CD4-positive, alpha-beta T cell (primary cell): ENCODE measurements at regions not wholly inside any gene's neighbourhood (a gene's known extent, or its start where the extent isn't known, plus 50 kb on each side); places are given as distances from the start of the nearest gene placed in this dataset.

ENCODE experiments used
- ATAC-seq: fragments of 200-7000 bp; cut with Tn5 transposase; one replicate; pipeline ENCODE4 v1.10.0; 2022; ENCODE audit warnings: mild to moderate bottlenecking; ENCODE audit not compliant: poor library complexity
- CTCF ChIA-PET: fragments of 350-600 bp; sonication (Branson Sonifier 250); formaldehyde crosslinking; loops from one replicate; lab custom pipeline; 2021; ENCODE audit warnings: antibody characterized with exemption, inconsistent platforms; lab: Charles Lee
- POLR2A ChIA-PET: fragments of 350-600 bp; sonication (Branson Sonifier 250); formaldehyde crosslinking; loops from one replicate; lab custom pipeline; 2021; ENCODE audit warnings: antibody characterized with exemption, inconsistent platforms; lab: Charles Lee
- DNase-seq, 14 experiments: peaks; one replicate each; pipeline ENCODE4 v3.0.0-alpha.2; 2013 to 2020; ENCODE audit warnings: mixed read lengths in 2 of 14
- H3K27ac ChIP-seq, 2 donors: one replicate each; pipeline versions ENCODE4 v1.5.1 to v1.7.0; 2013; ENCODE audit warnings: low read length in 2 of 2, low read depth in 1 of 2, mild to moderate bottlenecking in 1 of 2
- H3K27me3 ChIP-seq, 2 experiments: 1 replicate in 1 of 2; 2 replicates in 1 of 2; pipeline versions ENCODE4 v1.6.1 to v1.7.0; 2013; ENCODE audit warnings: low read length in 2 of 2, control low read depth in 1 of 2, mild to moderate bottlenecking in 1 of 2, moderate library complexity in 1 of 2; ENCODE audit not compliant: insufficient read depth in 2 of 2, control insufficient read depth in 1 of 2
- H3K36me3 ChIP-seq: one replicate; pipeline ENCODE4 v1.6.1; 2013; ENCODE audit warnings: low read length, control low read depth; ENCODE audit not compliant: insufficient read depth
- H3K4me1 ChIP-seq: one replicate; pipeline ENCODE4 v1.6.1; 2013; ENCODE audit warnings: low read length, control low read depth; ENCODE audit not compliant: insufficient read depth
- H3K4me3 ChIP-seq: one replicate; pipeline ENCODE4 v1.5.1; 2013; ENCODE audit warnings: mild to moderate bottlenecking, low read length, moderate library complexity
- H3K9me3 ChIP-seq, 2 experiments: 1 replicate in 1 of 2; 2 replicates in 1 of 2; pipeline versions ENCODE4 v1.6.1 to v1.7.0; 2013; ENCODE audit warnings: low read length in 2 of 2, mild to moderate bottlenecking in 2 of 2, control low read depth in 1 of 2, moderate library complexity in 1 of 2; ENCODE audit not compliant: control insufficient read depth in 1 of 2, insufficient read depth in 1 of 2
- H3K27ac Mint-ChIP-seq: one replicate; pipeline ENCODE4 v1.8.0; 2020; ENCODE audit warnings: mixed read lengths
- H3K27me3 Mint-ChIP-seq: one replicate; pipeline ENCODE4 v1.8.0; 2021; ENCODE audit warnings: mixed read lengths
- H3K36me3 Mint-ChIP-seq: one replicate; pipeline ENCODE4 v1.8.0; 2021; ENCODE audit warnings: low read depth, mixed read lengths
- H3K4me1 Mint-ChIP-seq: one replicate; pipeline ENCODE4 v1.8.0; 2021; ENCODE audit warnings: low read depth, mixed read lengths
- H3K4me3 Mint-ChIP-seq: one replicate; pipeline ENCODE4 v1.8.0; 2020; ENCODE audit warnings: mild to moderate bottlenecking, mixed read lengths
- H3K9me3 Mint-ChIP-seq: one replicate; pipeline ENCODE4 v1.8.0; 2020; ENCODE audit warnings: mixed read lengths
- CTCF ChIP-seq: fragments of 200-600 bp; IDR thresholded peaks from one replicate; pipeline ENCODE4 v1.8.0; 2022; ENCODE audit warnings: antibody characterized with exemption, mild to moderate bottlenecking
- intact Hi-C, 2 experiments: fragments of 100-400 bp; cut with DNase I in 1 of 2; cut with micrococcal nuclease in 1 of 2; formaldehyde crosslinking; loops; one replicate each; pipeline versions ENCODE4 v1.15.1 to v1.9.0; 2023 to 2025; cut with DNase I, micrococcal nuclease

DNA sequence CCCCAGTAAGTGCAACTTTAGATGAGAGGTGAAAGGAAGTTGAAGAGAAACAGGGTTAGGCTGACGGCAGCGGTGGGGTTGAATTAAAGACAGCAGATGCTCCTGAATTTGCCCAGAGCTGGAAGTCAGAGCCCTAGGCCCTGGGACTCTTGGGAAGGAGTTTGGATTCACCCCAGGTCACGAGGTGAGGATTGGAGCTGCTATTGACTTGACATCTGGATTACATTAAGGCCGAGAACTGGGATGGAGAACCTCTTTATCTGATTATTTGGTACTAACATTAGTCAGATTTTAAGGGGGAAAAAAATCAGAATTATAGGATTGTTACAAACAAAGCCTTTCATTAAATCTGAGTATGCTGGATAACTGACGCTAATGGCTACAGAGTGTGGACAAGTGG lies 367.2 kb downstream of the ZNF536 start:
- intact Hi-C loops, result no loop called here
- peaks cover 6% of the 10 kb centered on the region for H3K27me3 Mint-ChIP-seq
- Histone ChIP-seq H3K4me3 (no peak overlapping the region), H3K27me3 (peaks cover 0 to 3% of the 10 kb centered on the region in 2 experiments), H3K9me3 (no peaks in the 10 kb centered on the region), H3K36me3 (no peaks in the 10 kb centered on the region), H3K4me1 (no peaks in the 10 kb centered on the region), H3K27ac (no peak overlapping the region)
- no peaks in the 10 kb centered on the region for H3K4me1 Mint-ChIP-seq
- H3K27ac Mint-ChIP-seq, result no peak overlapping the region
- TF ChIP-seq CTCF, result no peak
- no peak for ATAC-seq
- H3K36me3 Mint-ChIP-seq, result no peaks in the 10 kb centered on the region
- no peaks in the 10 kb centered on the region for H3K9me3 Mint-ChIP-seq
- CTCF ChIA-PET, result no interaction called here
- H3K4me3 Mint-ChIP-seq, result no peak overlapping the region
- POLR2A ChIA-PET, result interaction anchor here (1.2 kb wide), 1 partner anchor 20 kb away, joined by 3 read pairs; no protein-coding TSS in a partner anchor
- DNase-seq, result no peak

GRCh38 chr19:30738047-30738446 lies 365.9 kb downstream of the ZNF536 start:
- H3K4me1 Mint-ChIP-seq, result no peaks in the 10 kb centered on the region
- Histone ChIP-seq H3K36me3 (no peaks in the 10 kb centered on the region), H3K4me1 (no peaks in the 10 kb centered on the region), H3K9me3 (no peaks in the 10 kb centered on the region), H3K27ac (no peak overlapping the region), H3K4me3 (no peak overlapping the region), H3K27me3 (peaks cover 0 to 3% of the 10 kb centered on the region in 2 experiments)
- CTCF ChIA-PET, result no interaction called here
- H3K9me3 Mint-ChIP-seq, result no peaks in the 10 kb centered on the region
- no peak overlapping the region for H3K4me3 Mint-ChIP-seq
- POLR2A ChIA-PET, result interaction anchor here (0.7 kb wide), 1 partner anchor 828 kb away, joined by 3 read pairs; no protein-coding TSS in a partner anchor
- ATAC-seq (no peak), DNase-seq (no peak)
- intact Hi-C loops, result no loop called here
- no peaks in the 10 kb centered on the region for H3K36me3 Mint-ChIP-seq
- H3K27ac Mint-ChIP-seq, result no peak overlapping the region
- TF ChIP-seq CTCF, result no peak
- peaks cover 4% of the 10 kb centered on the region for H3K27me3 Mint-ChIP-seq

- ChIA-PET CTCF (no interaction called here), POLR2A (no interaction called here)
- Histone ChIP-seq H3K4me1 (no peaks in the 10 kb centered on the region), H3K4me3 (no peak overlapping the region), H3K9me3 (peaks cover 0 to 4% of the 10 kb centered on the region in 2 experiments), H3K27me3 (peaks cover 0 to 3% of the 10 kb centered on the region in 2 experiments), H3K36me3 (no peaks in the 10 kb centered on the region), H3K27ac (no peak overlapping the region)
- Mint-ChIP-seq H3K4me3 (no peak overlapping the region), H3K36me3 (no peaks in the 10 kb centered on the region), H3K27ac (no peak overlapping the region), H3K9me3 (no peaks in the 10 kb centered on the region), H3K27me3 (peaks cover 4% of the 10 kb centered on the region), H3K4me1 (no peaks in the 10 kb centered on the region)
- no peak for TF ChIP-seq CTCF
- DNase-seq, result no peak
- intact Hi-C loops, result no loop called here
- no peak for ATAC-seq
Measured at GRCh38 chr19:30734669-30735068, 362.5 kb downstream of the ZNF536 start.
